ENCODE measurements at regions not wholly inside any gene's neighbourhood (a gene's known extent, or its start where the extent isn't known, plus 50 kb on each side); places are given as distances from the start of the nearest gene placed in this dataset.

- TF ChIP-seq CTCF (conservative IDR thresholded peaks at IDR 0.05) = no peak
- no peak for TF ChIP-seq EZH2 (IDR thresholded peaks at IDR 0.05; ENCODE audit: low read depth)
Observed at GRCh38 chr10:83835945-83836745, 303.2 kb upstream of the GHITM start.
